GM12892 (cell line): ENCODE measurements at regions not wholly inside any gene's neighbourhood (a gene's known extent, or its start where the extent isn't known, plus 50 kb on each side); places are given as distances from the start of the nearest gene placed in this dataset.

Experiments
- POLR2A ChIP-seq: IDR thresholded peaks from 2 replicates; pipeline ENCODE4 v1.6.1; 2011; ENCODE audit warnings: low read depth, low read length, control low read depth
- POLR2AphosphoS5 ChIP-seq: IDR thresholded peaks from 2 replicates; pipeline ENCODE4 v1.6.1; 2011; ENCODE audit warnings: low read depth, low read length, control low read depth

- TF ChIP-seq POLR2AphosphoS5 (no peak), POLR2A (no peak)
Observed at GRCh38 chr4:132328761-132329160, 820.3 kb upstream of the PCDH10 start.
